H9 (cell line): ENCODE measurements at regions not wholly inside any gene's neighbourhood (a gene's known extent, or its start where the extent isn't known, plus 50 kb on each side); places are given as distances from the start of the nearest gene placed in this dataset.

Experiments used
- DNase-seq: peaks from one replicate; pipeline ENCODE4 v3.0.0-alpha.2; 2017
- H2AFZ ChIP-seq: one replicate; pipeline ENCODE4 v1.6.1; 2013; ENCODE audit warnings: mild to moderate bottlenecking, low read length, control low read depth, moderate library complexity
- H2AK5ac ChIP-seq: 2 replicates; pipeline ENCODE4 v1.6.1; 2013; ENCODE audit warnings: low read length, control low read depth, mixed read lengths; ENCODE audit not compliant: insufficient read length
- H2BK120ac ChIP-seq: one replicate; pipeline ENCODE4 v1.6.1; 2013; ENCODE audit warnings: low read depth, mild to moderate bottlenecking, low read length, control low read depth, inconsistent platforms; ENCODE audit not compliant: poor library complexity, severe bottlenecking
- H2BK12ac ChIP-seq: 2 replicates; pipeline ENCODE4 v1.6.1; 2013; ENCODE audit warnings: low read length, control low read depth, mixed read lengths, low read depth; ENCODE audit not compliant: insufficient read length
- H2BK15ac ChIP-seq: 2 replicates; pipeline ENCODE4 v1.6.1; 2013; ENCODE audit warnings: low read depth, low read length, control low read depth
- H2BK20ac ChIP-seq: one replicate; pipeline ENCODE4 v1.6.1; 2013; ENCODE audit warnings: low read depth, mild to moderate bottlenecking, low read length, control low read depth, inconsistent platforms; ENCODE audit not compliant: poor library complexity, severe bottlenecking
- H2BK5ac ChIP-seq: 2 replicates; pipeline ENCODE4 v1.6.1; 2013; ENCODE audit warnings: low read length, control low read depth, mixed read lengths; ENCODE audit not compliant: insufficient read length
- H3K14ac ChIP-seq: 2 replicates; pipeline ENCODE4 v1.6.1; 2013; ENCODE audit warnings: low read length, control low read depth; ENCODE audit not compliant: insufficient read depth
- H3K18ac ChIP-seq: 2 replicates; pipeline ENCODE4 v1.6.1; 2013; ENCODE audit warnings: low read depth, mild to moderate bottlenecking, mixed read lengths, low read length, control low read depth; ENCODE audit not compliant: insufficient read length
- H3K23ac ChIP-seq: 2 replicates; pipeline ENCODE4 v1.6.1; 2013; ENCODE audit warnings: low read length, control low read depth, mixed read lengths, low read depth; ENCODE audit not compliant: insufficient read length
- H3K23me2 ChIP-seq: 2 replicates; pipeline ENCODE4 v1.6.1; 2013; ENCODE audit warnings: low read depth, mild to moderate bottlenecking, mixed read lengths, low read length, control low read depth; ENCODE audit not compliant: insufficient read length, poor library complexity, severe bottlenecking
- H3K27ac ChIP-seq: 2 replicates; pipeline ENCODE4 v1.5.1; 2013; ENCODE audit warnings: low read length, control low read depth, mixed read lengths, low read depth; ENCODE audit not compliant: insufficient read length
- H3K27me3 ChIP-seq: 2 replicates; pipeline ENCODE4 v1.6.1; 2013; ENCODE audit warnings: low read length, control low read depth, inconsistent platforms; ENCODE audit not compliant: insufficient read depth
- H3K4ac ChIP-seq: 2 replicates; pipeline ENCODE4 v1.6.1; 2013; ENCODE audit warnings: low read depth, mild to moderate bottlenecking, control low read depth, inconsistent platforms, low read length, moderate library complexity
- H3K4me1 ChIP-seq: 2 replicates; pipeline ENCODE4 v1.6.1; 2013; ENCODE audit warnings: low read length, control low read depth, inconsistent platforms; ENCODE audit not compliant: insufficient read depth
- H3K4me2 ChIP-seq: 2 replicates; pipeline ENCODE4 v1.6.1; 2013; ENCODE audit warnings: low read length, control low read depth, mixed read lengths; ENCODE audit not compliant: insufficient read length, insufficient read depth
- H3K56ac ChIP-seq: 2 replicates; pipeline ENCODE4 v1.6.1; 2013; ENCODE audit warnings: low read depth, mild to moderate bottlenecking, mixed read lengths, low read length, control low read depth; ENCODE audit not compliant: insufficient read length
- H3K79me1 ChIP-seq: 2 replicates; pipeline ENCODE4 v1.6.1; 2013; ENCODE audit warnings: low read depth, mild to moderate bottlenecking, moderate library complexity, low read length, control low read depth, inconsistent platforms; ENCODE audit not compliant: insufficient read depth, poor library complexity, severe bottlenecking
- H3K79me2 ChIP-seq: 2 replicates; pipeline ENCODE4 v1.6.1; 2013; ENCODE audit warnings: low read length, control low read depth, inconsistent platforms; ENCODE audit not compliant: insufficient read depth
- H3K9ac ChIP-seq: 2 replicates; pipeline ENCODE4 v1.6.1; 2013; ENCODE audit warnings: low read length, control low read depth, mixed read lengths; ENCODE audit not compliant: insufficient read length; ENCODE audit errors: extremely low read depth
- H3K9me3 ChIP-seq: one replicate; pipeline ENCODE4 v1.6.1; 2013; ENCODE audit warnings: low read depth, low read length, inconsistent platforms; ENCODE audit not compliant: control insufficient read depth
- H3T11ph ChIP-seq: one replicate; pipeline ENCODE4 v1.6.1; 2013; ENCODE audit warnings: mild to moderate bottlenecking, low read length, control low read depth, inconsistent platforms
- H4K20me1 ChIP-seq: one replicate; pipeline ENCODE4 v1.6.1; 2013; ENCODE audit not compliant: control insufficient read depth, insufficient read length, insufficient read depth
- H4K5ac ChIP-seq: 2 replicates; pipeline ENCODE4 v1.6.1; 2013; ENCODE audit warnings: low read depth, mild to moderate bottlenecking, mixed read lengths, low read length, control low read depth; ENCODE audit not compliant: insufficient read length
- H4K8ac ChIP-seq: replicated peaks from 2 replicates; pipeline ENCODE4 v1.6.1; 2013; ENCODE audit warnings: low read length, control low read depth, mixed read lengths, low read depth; ENCODE audit not compliant: insufficient read length
- H4K91ac ChIP-seq: 2 replicates; pipeline ENCODE4 v1.6.1; 2013; ENCODE audit warnings: low read depth, mild to moderate bottlenecking, moderate library complexity, mixed read lengths, low read length, control low read depth; ENCODE audit not compliant: insufficient read length
- H3K27ac Mint-ChIP-seq, 3 experiments: 2 replicates in 2 of 3; 3 replicates in 1 of 3; pipeline ENCODE4 v1.8.0; 2020 to 2021; ENCODE audit warnings: mixed read lengths in 3 of 3, mild to moderate bottlenecking in 1 of 3, moderate library complexity in 1 of 3
- H3K27me3 Mint-ChIP-seq: 2 replicates; pipeline ENCODE4 v1.8.0; 2021; ENCODE audit warnings: low read depth, mild to moderate bottlenecking, moderate library complexity, mixed read lengths
- H3K36me3 Mint-ChIP-seq, 3 experiments: 2 replicates in 2 of 3; 3 replicates in 1 of 3; pipeline ENCODE4 v1.8.0; 2020 to 2021; ENCODE audit warnings: low read depth in 3 of 3, mixed read lengths in 3 of 3; ENCODE audit not compliant: insufficient read depth in 1 of 3
- H3K4me1 Mint-ChIP-seq, 2 experiments: 2 replicates each; pipeline ENCODE4 v1.8.0; 2020; ENCODE audit warnings: mixed read lengths in 2 of 2
- H3K4me3 Mint-ChIP-seq, 2 experiments: 2 replicates in 1 of 2; 3 replicates in 1 of 2; pipeline ENCODE4 v1.8.0; 2020 to 2021; ENCODE audit warnings: mild to moderate bottlenecking in 2 of 2, mixed read lengths in 2 of 2, moderate library complexity in 1 of 2
- H3K9me3 Mint-ChIP-seq, 2 experiments: 2 replicates in 1 of 2; 3 replicates in 1 of 2; pipeline ENCODE4 v1.8.0; 2020; ENCODE audit warnings: mild to moderate bottlenecking in 2 of 2, mixed read lengths in 2 of 2, moderate library complexity in 1 of 2
- WGBS: extraction: QIAGEN DNeasy Blood & Tissue Kit; methylation state at CpG from one replicate; pipeline ENCODE4 v1.1.7; 2013; ENCODE audit warnings: missing lambda C conversion rate, low lambda C conversion rate, mixed read lengths; ENCODE audit not compliant: insufficient read length; ENCODE audit errors: extremely low coverage; 5-methylcytosine and 5-hydroxymethylcytosine counted together
- TF ChIP-seq, protein P1 (sequence below): fragments of 200-600 bp; sonication (generic); conservative IDR thresholded peaks from 3 replicates; pipeline ENCODE4 v1.8.0; 2021; ENCODE audit warnings: antibody characterized with exemption, mild to moderate bottlenecking

GRCh38 chr11:42528471-42528870 is 783.3 kb upstream of the API5 start:
- Histone ChIP-seq H3K9ac (no peak overlapping the region), H2AFZ (no peak overlapping the region)

More at GRCh38 chr11:42528471-42528870, 783.3 kb upstream of the API5 start:
- H2AK5ac ChIP-seq, result no peak overlapping the region
- TF ChIP-seq, protein P1, sequence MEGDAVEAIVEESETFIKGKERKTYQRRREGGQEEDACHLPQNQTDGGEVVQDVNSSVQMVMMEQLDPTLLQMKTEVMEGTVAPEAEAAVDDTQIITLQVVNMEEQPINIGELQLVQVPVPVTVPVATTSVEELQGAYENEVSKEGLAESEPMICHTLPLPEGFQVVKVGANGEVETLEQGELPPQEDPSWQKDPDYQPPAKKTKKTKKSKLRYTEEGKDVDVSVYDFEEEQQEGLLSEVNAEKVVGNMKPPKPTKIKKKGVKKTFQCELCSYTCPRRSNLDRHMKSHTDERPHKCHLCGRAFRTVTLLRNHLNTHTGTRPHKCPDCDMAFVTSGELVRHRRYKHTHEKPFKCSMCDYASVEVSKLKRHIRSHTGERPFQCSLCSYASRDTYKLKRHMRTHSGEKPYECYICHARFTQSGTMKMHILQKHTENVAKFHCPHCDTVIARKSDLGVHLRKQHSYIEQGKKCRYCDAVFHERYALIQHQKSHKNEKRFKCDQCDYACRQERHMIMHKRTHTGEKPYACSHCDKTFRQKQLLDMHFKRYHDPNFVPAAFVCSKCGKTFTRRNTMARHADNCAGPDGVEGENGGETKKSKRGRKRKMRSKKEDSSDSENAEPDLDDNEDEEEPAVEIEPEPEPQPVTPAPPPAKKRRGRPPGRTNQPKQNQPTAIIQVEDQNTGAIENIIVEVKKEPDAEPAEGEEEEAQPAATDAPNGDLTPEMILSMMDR, result no peak
- no CpG with 5 or more reads among the region's 2 CpGs for WGBS
- no peak overlapping the region for H3K14ac ChIP-seq
- H4K91ac ChIP-seq, result no peak overlapping the region
- H2BK15ac ChIP-seq, result no peak overlapping the region
- Mint-ChIP-seq H3K27ac (no peak overlapping the region), H3K4me1 (peaks cover 17 to 20% of the 10 kb centered on the region in 2 experiments), H3K4me3 (no peak overlapping the region), H3K9me3 (no peaks in the 10 kb centered on the region), H3K27me3 (no peaks in the 10 kb centered on the region), H3K36me3 (no peaks in the 10 kb centered on the region)
- no peak overlapping the region for H3T11ph ChIP-seq
- H3K79me2 ChIP-seq, result no peaks in the 10 kb centered on the region
- H2BK5ac ChIP-seq, result no peak overlapping the region
- H3K27me3 ChIP-seq, result no peaks in the 10 kb centered on the region
- no peaks in the 10 kb centered on the region for H3K9me3 ChIP-seq
- no peak overlapping the region for H3K56ac ChIP-seq
- no peak overlapping the region for H3K4me2 ChIP-seq
- H2BK12ac ChIP-seq, result no peak overlapping the region
- no peak overlapping the region for H4K8ac ChIP-seq
- no peak for DNase-seq
- H3K4me1 ChIP-seq, result no peaks in the 10 kb centered on the region
- H3K79me1 ChIP-seq, result no peaks in the 10 kb centered on the region
- H3K18ac ChIP-seq, result no peak overlapping the region
- H3K23ac ChIP-seq, result no peak overlapping the region
- H2BK20ac ChIP-seq, result no peak overlapping the region
- no peak overlapping the region for H3K27ac ChIP-seq
- H3K23me2 ChIP-seq, result no peaks in the 10 kb centered on the region
- H4K20me1 ChIP-seq, result no peaks in the 10 kb centered on the region
- no peak overlapping the region for H3K4ac ChIP-seq
- H4K5ac ChIP-seq, result no peak overlapping the region
- no peak overlapping the region for H2BK120ac ChIP-seq
